ENCODE measurements at regions not wholly inside any gene's neighbourhood (a gene's known extent, or its start where the extent isn't known, plus 50 kb on each side); places are given as distances from the start of the nearest gene placed in this dataset.

DNA sequence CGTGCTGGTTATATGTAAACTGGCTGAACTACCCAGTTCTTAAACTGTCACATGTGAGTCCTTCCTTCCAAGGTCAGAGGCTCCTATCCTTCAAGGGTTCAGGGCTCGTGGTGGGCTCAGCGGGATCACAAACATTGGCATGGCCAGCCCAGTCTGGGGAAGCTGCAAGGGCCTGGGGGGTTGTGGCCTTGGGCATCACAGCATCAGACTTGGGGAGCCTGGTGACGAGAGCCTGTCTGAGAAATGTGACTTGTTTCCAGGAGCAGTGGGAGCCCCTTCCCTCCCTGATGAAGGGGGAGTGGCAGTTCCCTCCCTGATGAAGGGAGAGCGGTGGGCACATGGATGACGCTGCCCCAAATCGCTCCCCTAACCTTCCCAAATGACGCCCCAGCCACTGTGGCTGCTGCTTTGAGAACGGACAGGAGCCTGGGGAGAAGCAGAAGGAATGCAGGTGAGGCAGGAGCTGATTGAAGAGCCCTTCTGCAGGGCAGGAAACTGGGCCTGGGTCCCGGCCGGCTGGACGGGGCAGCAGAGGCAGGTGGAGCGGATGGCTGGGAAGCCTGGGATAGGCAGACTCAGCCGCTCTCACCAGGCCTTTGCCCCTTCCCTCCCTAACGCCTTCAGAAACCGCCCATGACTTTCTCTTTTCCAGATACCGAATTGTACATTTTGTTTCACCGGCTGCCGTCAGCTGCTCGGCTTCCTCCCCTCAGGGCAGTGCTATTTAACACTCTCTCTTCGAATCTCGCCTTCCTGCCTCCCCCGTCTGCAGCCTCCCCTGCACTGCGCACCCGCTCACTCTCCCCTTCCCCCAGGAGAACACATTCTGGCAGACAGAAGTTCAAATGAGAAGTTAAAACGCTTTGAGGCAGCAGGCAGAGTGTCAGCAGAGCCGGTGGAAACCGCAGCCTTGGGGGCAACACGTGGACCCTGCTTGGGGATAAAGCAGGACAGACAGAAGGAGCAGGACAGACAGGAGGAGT is 1486.7 kb downstream of the BRD1 start:
- H3K27me3 ChIP-seq: no peaks in the 10 kb centered on the region
- TF ChIP-seq EP300 (IDR thresholded peaks at IDR 0.05): no peak
- no peak for TF ChIP-seq POLR2A (IDR thresholded peaks at IDR 0.05)
- TF ChIP-seq, protein P1, sequence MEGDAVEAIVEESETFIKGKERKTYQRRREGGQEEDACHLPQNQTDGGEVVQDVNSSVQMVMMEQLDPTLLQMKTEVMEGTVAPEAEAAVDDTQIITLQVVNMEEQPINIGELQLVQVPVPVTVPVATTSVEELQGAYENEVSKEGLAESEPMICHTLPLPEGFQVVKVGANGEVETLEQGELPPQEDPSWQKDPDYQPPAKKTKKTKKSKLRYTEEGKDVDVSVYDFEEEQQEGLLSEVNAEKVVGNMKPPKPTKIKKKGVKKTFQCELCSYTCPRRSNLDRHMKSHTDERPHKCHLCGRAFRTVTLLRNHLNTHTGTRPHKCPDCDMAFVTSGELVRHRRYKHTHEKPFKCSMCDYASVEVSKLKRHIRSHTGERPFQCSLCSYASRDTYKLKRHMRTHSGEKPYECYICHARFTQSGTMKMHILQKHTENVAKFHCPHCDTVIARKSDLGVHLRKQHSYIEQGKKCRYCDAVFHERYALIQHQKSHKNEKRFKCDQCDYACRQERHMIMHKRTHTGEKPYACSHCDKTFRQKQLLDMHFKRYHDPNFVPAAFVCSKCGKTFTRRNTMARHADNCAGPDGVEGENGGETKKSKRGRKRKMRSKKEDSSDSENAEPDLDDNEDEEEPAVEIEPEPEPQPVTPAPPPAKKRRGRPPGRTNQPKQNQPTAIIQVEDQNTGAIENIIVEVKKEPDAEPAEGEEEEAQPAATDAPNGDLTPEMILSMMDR (IDR thresholded peaks at IDR 0.05): no peak
- H3K36me3 ChIP-seq: no peaks in the 10 kb centered on the region
- peak in 2 of 5 donors; percentile 54 to 55 for DNase-seq
- no peak overlapping the region for H3K4me3 ChIP-seq
- no peak overlapping the region for H3K27ac ChIP-seq
- intact Hi-C loops (cut with DNase I): no loop called here
- no peaks in the 10 kb centered on the region for H3K9me3 ChIP-seq
- peaks cover 6% of the 10 kb centered on the region for H3K4me1 ChIP-seq (ENCODE audit: insufficient read depth)
- 20 to 26% (median 21%) methylated on average over 29 of the region's 29 CpGs for WGBS, 3 donors

DNA sequence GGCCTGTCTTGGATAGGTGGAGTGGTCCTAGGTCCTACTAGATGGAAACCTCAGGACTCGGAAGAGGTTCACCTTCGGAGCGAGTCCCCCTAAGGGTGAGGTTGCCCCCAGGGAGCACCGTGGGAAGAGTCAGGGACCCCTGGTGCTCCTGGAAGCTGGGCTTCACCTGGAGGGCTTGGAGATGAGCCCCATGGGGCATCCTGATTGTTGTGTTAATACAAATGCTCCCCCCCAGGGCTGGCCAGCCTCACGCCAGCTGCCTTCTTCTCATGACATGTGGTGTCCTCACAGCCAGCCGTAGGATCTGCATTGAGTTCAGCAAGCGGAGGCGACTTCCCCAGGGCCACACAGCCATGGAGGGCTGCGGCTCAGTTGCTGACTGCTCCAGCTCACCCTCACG is 1487.5 kb downstream of the BRD1 start:
- Histone ChIP-seq H3K27ac (no peak overlapping the region), H3K4me3 (no peak overlapping the region), H3K4me1 (ENCODE audit: insufficient read depth) (peaks cover 6% of the 10 kb centered on the region), H3K27me3 (no peaks in the 10 kb centered on the region), H3K36me3 (no peaks in the 10 kb centered on the region), H3K9me3 (no peaks in the 10 kb centered on the region)
- 86 to 90% (median 88%) methylated on average over 10 of the region's 10 CpGs for WGBS, 3 donors
- DNase-seq: no peak
- TF ChIP-seq POLR2A (IDR thresholded peaks at IDR 0.05): no peak
- TF ChIP-seq, protein P1 (IDR thresholded peaks at IDR 0.05): no peak
- no peak for TF ChIP-seq EP300 (IDR thresholded peaks at IDR 0.05)
- intact Hi-C loops (cut with DNase I): no loop called here

DNA sequence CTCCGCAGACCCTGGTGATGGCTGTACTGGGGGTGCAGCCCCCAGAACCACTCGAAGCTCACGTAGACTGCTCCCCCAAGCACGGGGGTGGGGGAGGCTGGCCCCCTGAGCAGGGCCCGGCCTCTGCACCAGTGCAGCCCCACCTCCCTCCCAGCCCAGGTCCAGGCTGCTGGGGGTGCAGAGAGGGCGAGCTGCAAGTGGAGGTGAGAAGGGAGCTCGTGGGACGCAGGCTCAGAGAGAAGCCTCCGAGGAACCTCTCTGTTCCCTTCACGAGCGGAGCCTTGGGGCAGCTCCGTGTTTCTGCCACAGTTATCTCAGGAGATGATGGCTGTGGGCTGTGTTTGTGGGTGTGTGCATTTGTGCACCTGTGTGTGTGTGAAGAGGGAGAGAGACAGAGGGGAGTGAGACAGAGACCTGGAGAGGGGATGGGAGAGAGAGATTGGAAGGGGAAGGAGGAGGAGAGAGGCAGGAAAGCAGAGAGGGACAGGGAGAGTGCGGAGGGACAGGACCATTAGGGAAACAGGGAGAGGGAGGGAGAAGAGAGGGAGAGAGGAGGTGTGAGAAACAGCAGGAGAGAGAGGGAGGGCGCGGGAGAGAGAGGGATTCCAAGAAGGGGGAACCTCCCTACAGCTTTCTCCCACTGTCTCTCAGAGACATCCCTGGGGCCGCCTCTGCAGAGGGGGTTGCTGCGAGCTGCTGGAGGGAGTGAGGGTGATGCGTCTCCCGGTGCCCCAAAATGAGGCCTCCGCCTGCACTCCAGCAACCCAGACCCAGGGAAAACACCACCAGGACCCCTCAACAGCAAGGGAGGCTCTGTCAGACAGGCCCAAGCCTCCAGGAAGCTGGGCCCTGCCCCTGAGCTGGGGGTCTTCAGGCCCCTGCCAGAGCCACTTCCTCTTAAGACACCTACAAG is 1488.6 kb downstream of the BRD1 start:
- H3K36me3 ChIP-seq: no peaks in the 10 kb centered on the region
- no peak overlapping the region for H3K27ac ChIP-seq
- H3K4me3 ChIP-seq: no peak overlapping the region
- TF ChIP-seq POLR2A (IDR thresholded peaks at IDR 0.05): no peak
- TF ChIP-seq, protein P1 (IDR thresholded peaks at IDR 0.05): no peak
- no peak for TF ChIP-seq EP300 (IDR thresholded peaks at IDR 0.05)
- no peak for DNase-seq
- 82 to 85% (median 83%) methylated on average over 19 to 20 of the region's 20 CpGs for WGBS, 3 donors
- H3K27me3 ChIP-seq: no peaks in the 10 kb centered on the region
- intact Hi-C loops (cut with DNase I): no loop called here
- peaks cover 6% of the 10 kb centered on the region for H3K4me1 ChIP-seq (ENCODE audit: insufficient read depth)
- H3K9me3 ChIP-seq: no peaks in the 10 kb centered on the region

DNA sequence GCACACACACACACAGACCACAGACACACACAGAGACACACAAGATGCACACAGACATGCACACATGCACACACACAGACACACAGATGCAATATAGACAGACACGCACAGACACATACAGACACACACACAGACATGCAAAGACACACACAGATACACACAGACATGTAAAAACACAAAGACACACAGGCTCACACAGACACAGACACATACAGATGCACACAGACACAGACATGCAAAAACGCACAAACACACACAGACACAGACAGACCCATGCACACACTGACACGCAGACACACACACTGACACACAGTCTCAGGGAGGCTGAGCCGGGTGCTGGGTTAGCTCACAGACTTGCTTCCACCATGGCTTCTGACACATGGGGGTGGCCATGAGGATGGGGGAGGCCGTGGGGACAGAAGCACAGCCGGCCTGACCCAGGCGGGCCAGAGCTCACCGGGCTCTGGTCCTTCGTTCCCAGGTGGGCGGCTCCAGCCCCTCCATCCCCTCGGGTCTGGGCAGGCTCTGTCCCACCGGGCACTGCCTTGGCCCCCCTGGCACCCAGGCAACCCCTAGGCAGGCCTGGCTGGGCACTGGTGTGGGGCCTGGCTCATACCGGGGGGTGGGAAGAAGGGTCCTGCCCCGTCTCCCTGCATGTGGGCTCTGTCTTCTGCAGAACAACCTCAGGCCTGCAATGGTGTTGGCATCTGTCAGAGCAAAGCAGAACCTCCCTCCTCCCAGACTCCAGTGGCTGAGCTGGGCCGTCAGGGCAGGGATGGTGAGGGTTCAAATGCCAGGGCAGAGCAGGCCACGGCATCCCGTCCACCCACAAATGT is 1489.5 kb downstream of the BRD1 start:
- DNase-seq: peak in 1 of 5 donors; percentile 8
- WGBS, 3 donors: 81 to 93% (median 90%) methylated on average over 11 to 17 of the region's 17 CpGs
- H3K27me3 ChIP-seq: no peaks in the 10 kb centered on the region
- peaks cover 6% of the 10 kb centered on the region for H3K4me1 ChIP-seq (ENCODE audit: insufficient read depth)
- H3K27ac ChIP-seq: no peak overlapping the region
- intact Hi-C loops (cut with DNase I): no loop called here
- TF ChIP-seq POLR2A (IDR thresholded peaks at IDR 0.05): no peak
- TF ChIP-seq EP300 (IDR thresholded peaks at IDR 0.05): no peak
- TF ChIP-seq, protein P1 (IDR thresholded peaks at IDR 0.05): no peak
- H3K4me3 ChIP-seq: no peak overlapping the region
- no peaks in the 10 kb centered on the region for H3K36me3 ChIP-seq
- H3K9me3 ChIP-seq: no peaks in the 10 kb centered on the region
